Osteocyte (in vitro differentiated cells): ENCODE measurements at regions not wholly inside any gene's neighbourhood (a gene's known extent, or its start where the extent isn't known, plus 50 kb on each side); places are given as distances from the start of the nearest gene placed in this dataset.
"Not testable (repeated sequence)": the region's sequence is repeated elsewhere in the genome, so short reads cannot be mapped to it uniquely, and the experiment has no call there.

Experiments
- DNase-seq: peaks from one replicate; pipeline ENCODE4 v3.0.0; 2021; ENCODE audit warnings: mixed read lengths; ENCODE audit not compliant: unreplicated experiment; ENCODE audit errors: extremely low spot score
- H3K27ac Mint-ChIP-seq: one replicate; pipeline ENCODE4 v1.8.0; 2021; ENCODE audit warnings: mild to moderate bottlenecking, mixed read lengths; ENCODE audit not compliant: unreplicated experiment
- H3K27me3 Mint-ChIP-seq: one replicate; pipeline ENCODE4 v1.8.0; 2021; ENCODE audit warnings: mixed read lengths; ENCODE audit not compliant: unreplicated experiment
- H3K36me3 Mint-ChIP-seq: one replicate; pipeline ENCODE4 v1.8.0; 2021; ENCODE audit warnings: mixed read lengths; ENCODE audit not compliant: unreplicated experiment
- H3K4me1 Mint-ChIP-seq: one replicate; pipeline ENCODE4 v1.8.0; 2021; ENCODE audit warnings: mixed read lengths; ENCODE audit not compliant: unreplicated experiment
- H3K4me3 Mint-ChIP-seq: one replicate; pipeline ENCODE4 v1.8.0; 2021; ENCODE audit warnings: mild to moderate bottlenecking, moderate library complexity, mixed read lengths; ENCODE audit not compliant: unreplicated experiment
- H3K9me3 Mint-ChIP-seq: one replicate; pipeline ENCODE4 v1.8.0; 2021; ENCODE audit warnings: mixed read lengths; ENCODE audit not compliant: unreplicated experiment
- TF ChIP-seq, protein P1 (sequence below): fragments of 200-600 bp; sonication (generic); IDR thresholded peaks from 2 replicates; pipeline ENCODE4 v1.5.0; 2021; ENCODE audit warnings: antibody characterized with exemption, mild to moderate bottlenecking, moderate library complexity

DNA sequence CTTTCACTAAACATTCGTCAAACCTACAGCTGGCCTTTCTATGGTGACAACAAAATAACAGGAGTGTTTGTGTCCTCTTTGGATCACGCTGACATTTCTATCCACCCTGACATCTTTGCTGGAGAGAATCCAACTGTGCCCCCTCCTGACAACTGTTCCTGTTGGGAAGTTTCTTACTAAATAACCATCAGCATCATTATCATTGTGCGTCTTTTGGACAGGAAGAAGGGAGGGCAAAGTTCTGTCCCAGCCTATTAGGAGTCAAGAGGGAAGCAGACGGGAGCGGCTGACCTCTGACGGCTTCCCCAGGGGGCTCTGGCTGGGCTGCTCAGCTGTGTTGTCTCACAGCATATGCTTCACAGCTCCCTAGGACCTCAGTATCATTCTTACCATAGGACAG lies 195.9 kb upstream of the SULF2 start:
- no peak for DNase-seq
- H3K27me3 Mint-ChIP-seq, result peaks cover 41% of the 10 kb centered on the region
- H3K27ac Mint-ChIP-seq, result no peak overlapping the region
- H3K4me1 Mint-ChIP-seq, result peaks cover 9% of the 10 kb centered on the region
- H3K36me3 Mint-ChIP-seq, result no peaks in the 10 kb centered on the region
- H3K9me3 Mint-ChIP-seq, result no peaks in the 10 kb centered on the region
- H3K4me3 Mint-ChIP-seq, result no peak overlapping the region
- TF ChIP-seq, protein P1, sequence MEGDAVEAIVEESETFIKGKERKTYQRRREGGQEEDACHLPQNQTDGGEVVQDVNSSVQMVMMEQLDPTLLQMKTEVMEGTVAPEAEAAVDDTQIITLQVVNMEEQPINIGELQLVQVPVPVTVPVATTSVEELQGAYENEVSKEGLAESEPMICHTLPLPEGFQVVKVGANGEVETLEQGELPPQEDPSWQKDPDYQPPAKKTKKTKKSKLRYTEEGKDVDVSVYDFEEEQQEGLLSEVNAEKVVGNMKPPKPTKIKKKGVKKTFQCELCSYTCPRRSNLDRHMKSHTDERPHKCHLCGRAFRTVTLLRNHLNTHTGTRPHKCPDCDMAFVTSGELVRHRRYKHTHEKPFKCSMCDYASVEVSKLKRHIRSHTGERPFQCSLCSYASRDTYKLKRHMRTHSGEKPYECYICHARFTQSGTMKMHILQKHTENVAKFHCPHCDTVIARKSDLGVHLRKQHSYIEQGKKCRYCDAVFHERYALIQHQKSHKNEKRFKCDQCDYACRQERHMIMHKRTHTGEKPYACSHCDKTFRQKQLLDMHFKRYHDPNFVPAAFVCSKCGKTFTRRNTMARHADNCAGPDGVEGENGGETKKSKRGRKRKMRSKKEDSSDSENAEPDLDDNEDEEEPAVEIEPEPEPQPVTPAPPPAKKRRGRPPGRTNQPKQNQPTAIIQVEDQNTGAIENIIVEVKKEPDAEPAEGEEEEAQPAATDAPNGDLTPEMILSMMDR, result no peak

DNA sequence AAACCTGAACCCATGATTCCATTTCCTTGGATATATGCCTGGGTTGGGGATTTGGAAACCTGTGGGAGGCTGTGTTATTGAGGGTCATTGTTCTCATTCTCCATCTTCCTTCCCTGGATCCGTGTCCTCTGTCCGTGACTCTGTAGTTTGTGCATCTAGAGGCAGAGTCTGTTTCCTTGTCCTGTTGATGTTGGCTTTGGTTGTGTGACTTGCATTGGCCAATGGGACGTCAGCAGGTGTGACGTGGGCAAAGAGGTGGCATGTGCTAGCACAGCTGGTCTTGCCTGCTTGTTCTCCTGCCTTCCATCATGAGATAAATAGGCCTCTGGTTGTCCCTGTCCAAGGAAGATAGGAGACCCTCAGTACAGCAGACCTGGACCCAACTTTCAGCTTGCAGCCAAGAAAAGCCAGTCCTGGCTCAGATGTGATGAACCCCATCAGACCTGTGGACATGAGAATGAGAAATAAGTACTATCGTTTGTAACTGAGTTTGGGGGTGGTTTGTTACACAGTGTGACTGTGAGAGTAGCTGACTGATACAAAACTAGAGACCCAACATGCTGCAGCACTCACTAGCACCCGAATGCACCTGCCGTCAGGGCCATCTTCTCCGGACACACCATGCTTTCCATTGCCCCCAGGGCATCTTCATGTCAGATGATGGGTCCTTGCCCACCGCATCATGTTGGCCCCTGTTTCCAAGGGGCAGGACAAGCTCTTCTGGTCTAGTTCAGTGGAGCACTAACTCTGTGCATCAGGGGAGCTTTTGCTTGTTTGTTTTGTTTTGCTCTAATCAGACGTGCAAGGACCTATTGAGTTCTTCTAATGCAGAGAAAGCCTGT lies 195.3 kb upstream of the SULF2 start:
- no peak for DNase-seq
- H3K27ac Mint-ChIP-seq, result no peak overlapping the region
- H3K4me1 Mint-ChIP-seq, result peaks cover 9% of the 10 kb centered on the region
- TF ChIP-seq, protein P1, result no peak
- no peaks in the 10 kb centered on the region for H3K9me3 Mint-ChIP-seq
- H3K4me3 Mint-ChIP-seq, result no peak overlapping the region
- peaks cover 41% of the 10 kb centered on the region for H3K27me3 Mint-ChIP-seq
- no peaks in the 10 kb centered on the region for H3K36me3 Mint-ChIP-seq

DNA sequence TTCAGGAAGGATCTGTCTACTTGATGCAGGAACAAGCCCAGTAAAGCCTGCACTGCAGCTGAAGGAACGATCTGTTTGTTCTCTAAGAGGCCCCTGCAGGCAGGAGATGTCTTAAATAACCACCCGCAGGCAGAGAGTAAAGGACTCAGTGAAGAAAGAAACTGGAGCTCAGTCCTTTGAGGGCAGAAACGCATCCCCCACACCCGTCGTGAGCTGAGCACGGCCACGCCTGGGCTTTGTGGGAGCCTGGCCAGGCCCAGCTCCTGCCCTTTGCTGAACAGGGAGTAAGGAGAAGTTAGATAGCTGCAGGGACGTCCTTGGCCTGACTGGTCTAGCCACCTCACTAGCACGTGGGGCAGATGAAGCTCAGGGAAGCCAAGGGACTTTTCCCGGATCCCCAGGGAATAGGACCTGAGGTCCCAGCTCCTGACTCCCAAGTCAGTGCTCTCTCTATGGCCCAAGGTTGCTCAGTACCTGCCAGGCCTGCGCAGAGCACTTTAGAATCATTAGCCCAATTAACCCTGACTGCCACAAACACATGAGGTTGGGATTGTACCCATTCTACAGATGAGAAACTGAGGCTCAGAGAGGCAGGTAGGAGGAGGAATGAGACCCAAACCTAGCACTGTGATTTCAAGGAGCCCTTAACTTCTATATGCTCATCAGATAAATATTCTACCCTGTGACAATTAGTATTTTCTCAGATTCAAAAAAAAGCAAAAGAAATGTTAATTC lies 194.2 kb upstream of the SULF2 start:
- H3K4me1 Mint-ChIP-seq, H3K36me3 Mint-ChIP-seq, H3K9me3 Mint-ChIP-seq, H3K4me3 Mint-ChIP-seq, H3K27ac Mint-ChIP-seq, DNase-seq: not testable (repeated sequence)
- peaks cover 41% of the 10 kb centered on the region for H3K27me3 Mint-ChIP-seq

DNA sequence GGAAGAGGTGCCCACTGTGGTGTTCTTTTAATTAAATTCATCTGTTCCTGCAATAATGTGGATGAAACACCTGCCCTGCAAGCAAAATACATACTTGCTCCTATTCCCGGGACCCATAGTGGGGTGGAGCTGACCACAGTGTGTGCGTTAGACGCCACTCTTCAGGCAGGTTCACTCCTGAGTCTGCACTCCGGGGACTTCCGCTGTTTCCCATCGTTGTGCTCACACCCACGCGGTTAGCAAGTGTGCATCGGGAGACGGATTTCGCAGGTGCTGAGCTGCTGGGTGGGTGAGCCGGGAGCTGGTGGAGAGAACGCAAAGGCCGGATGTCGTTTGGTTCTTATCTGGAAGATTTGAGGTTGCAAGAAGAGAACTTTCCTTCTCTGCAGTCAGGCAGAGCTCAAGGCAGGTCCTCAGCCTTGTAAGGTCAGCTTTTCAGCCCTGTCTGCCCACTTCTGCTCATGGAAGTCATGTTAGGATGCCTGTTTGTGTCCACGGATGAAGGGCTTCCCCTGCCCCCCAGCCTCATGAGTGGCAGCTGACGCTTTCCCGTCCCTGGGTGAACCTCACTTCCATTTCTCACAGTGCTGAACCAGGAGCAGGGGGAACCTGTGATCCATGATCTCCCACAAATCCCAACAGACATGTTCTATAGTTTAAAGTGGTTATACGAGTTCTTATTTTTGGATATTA lies 193.3 kb upstream of the SULF2 start:
- not testable (repeated sequence) for H3K9me3 Mint-ChIP-seq, H3K4me3 Mint-ChIP-seq, DNase-seq, H3K27ac Mint-ChIP-seq, H3K4me1 Mint-ChIP-seq, H3K36me3 Mint-ChIP-seq
- H3K27me3 Mint-ChIP-seq, result peaks cover 49% of the 10 kb centered on the region

DNA sequence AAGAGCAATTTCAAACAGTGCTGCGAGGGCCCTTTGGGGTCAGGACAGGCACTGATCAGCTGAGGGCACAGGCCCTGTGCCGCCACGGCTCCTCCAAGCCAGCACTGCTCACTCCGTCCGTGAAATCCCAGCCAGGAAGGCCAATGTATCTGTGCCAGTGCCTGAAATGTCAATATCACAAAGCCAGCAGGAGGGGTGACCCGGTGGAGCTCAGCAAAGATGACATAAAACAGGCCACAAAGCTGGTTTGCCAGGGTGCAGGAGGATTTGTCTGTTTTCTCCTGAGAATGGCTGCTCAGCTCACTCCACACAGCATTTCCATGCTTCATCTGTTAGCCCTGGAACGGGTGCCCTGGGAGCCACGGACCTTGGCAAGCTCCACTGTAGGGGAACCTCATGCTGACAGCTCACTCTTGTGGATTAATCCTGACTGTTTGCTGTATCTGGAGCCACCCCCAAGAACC lies 192.5 kb upstream of the SULF2 start:
- H3K36me3 Mint-ChIP-seq, H3K4me3 Mint-ChIP-seq, DNase-seq, H3K27ac Mint-ChIP-seq, H3K9me3 Mint-ChIP-seq, H3K4me1 Mint-ChIP-seq: not testable (repeated sequence)
- H3K27me3 Mint-ChIP-seq, result peaks cover 56% of the 10 kb centered on the region

DNA sequence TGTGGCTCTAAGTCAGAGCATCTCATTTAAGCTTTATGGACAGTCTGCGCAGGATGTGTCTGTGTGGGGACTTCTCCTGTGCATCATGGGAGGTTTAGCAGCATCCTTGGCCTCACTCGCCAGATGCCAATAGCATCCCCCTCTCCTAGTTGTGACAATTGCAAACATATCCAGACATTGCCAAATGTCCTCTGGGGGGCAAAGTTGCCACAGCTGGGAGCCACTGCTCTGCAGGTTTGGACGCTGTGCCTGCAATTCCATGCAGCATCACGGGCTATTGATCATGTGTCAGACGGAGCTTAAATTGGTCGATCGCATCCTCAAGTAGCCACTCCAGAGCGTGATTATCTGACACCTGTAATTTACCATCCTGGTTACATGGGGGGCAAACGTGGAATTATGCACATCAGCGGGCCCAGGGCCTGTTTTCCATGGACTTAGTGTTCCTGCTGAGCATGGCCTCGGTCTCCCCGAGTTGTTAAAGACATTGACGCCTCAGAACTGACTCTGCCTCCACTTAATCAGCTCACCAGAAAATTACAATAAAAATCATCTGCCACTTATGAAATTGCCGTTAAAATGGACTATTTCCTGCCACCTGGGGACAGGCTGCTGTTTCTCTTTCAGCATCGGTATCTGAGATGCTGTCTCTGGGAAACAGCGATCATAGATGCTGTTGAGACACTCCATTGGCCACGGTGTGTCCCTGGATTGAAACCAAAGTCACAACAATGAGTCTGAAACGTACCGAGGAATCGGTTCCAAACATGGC lies 191.9 kb upstream of the SULF2 start:
- not testable (repeated sequence) for H3K27ac Mint-ChIP-seq, H3K9me3 Mint-ChIP-seq, H3K4me3 Mint-ChIP-seq, H3K36me3 Mint-ChIP-seq, DNase-seq
- H3K27me3 Mint-ChIP-seq, result peaks cover 56% of the 10 kb centered on the region
- peaks cover 16% of the 10 kb centered on the region for H3K4me1 Mint-ChIP-seq
